ENCODE measurements at regions not wholly inside any gene's neighbourhood (a gene's known extent, or its start where the extent isn't known, plus 50 kb on each side); places are given as distances from the start of the nearest gene placed in this dataset.

DNA sequence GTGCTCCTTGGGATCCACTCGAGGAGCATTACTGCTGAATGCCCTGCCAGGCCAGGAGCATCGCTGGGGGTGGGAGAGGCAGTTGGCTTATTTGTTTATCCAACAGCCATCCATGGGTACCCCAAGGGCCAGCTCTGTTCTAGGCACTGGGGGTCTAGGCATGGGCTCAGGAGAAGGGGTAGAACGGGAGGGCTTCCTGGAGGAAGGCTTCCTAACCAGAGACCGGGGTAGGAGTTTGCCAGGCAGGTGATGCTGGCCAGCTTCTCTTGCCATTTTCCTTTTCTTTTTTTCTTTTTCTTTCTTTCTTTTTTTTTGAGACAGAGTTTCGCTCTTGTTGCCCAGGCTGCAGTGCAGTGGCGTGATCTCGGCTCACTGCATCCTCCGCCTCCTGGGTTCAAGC is 241.0 kb downstream of the SEC14L1 start:
- no peak for TF ChIP-seq NFKB2 (CRISPR knock-in tag; IDR thresholded peaks at IDR 0.05; ENCODE audit: borderline replicate concordance)
- no peak for TF ChIP-seq TBP (CRISPR knock-in tag; IDR thresholded peaks at IDR 0.05)
- TF ChIP-seq BCL3 (CRISPR knock-in tag; IDR thresholded peaks at IDR 0.05) = no peak
- TF ChIP-seq PREB (CRISPR knock-in tag; IDR thresholded peaks at IDR 0.05) = no peak
- no peak for TF ChIP-seq ZFX (CRISPR knock-in tag; IDR thresholded peaks at IDR 0.05; ENCODE audit: low read depth)
- no peak for TF ChIP-seq PTBP1 (IDR thresholded peaks at IDR 0.05; ENCODE audit: low read depth, low read length, poor library complexity, severe bottlenecking)
- no peak for TF ChIP-seq PHF20 (CRISPR knock-in tag; IDR thresholded peaks at IDR 0.05)
- no peak for TF ChIP-seq CTCF (CRISPR knock-in tag; IDR thresholded peaks at IDR 0.05)
- no peak for TF ChIP-seq KDM1A (CRISPR knock-in tag; IDR thresholded peaks at IDR 0.05)
- TF ChIP-seq ZNF121 (CRISPR knock-in tag; IDR thresholded peaks at IDR 0.05) = no peak
- TF ChIP-seq ZSCAN5A (CRISPR knock-in tag; IDR thresholded peaks at IDR 0.05; ENCODE audit: borderline replicate concordance) = no peak
- no peak for TF ChIP-seq TCF12 (IDR thresholded peaks at IDR 0.05)
- TF ChIP-seq TCF12 (CRISPR knock-in tag; IDR thresholded peaks at IDR 0.05) = no peak

Measured in HepG2 (cell line).